Panc1 (cell line): ENCODE measurements at regions not wholly inside any gene's neighbourhood (a gene's known extent, or its start where the extent isn't known, plus 50 kb on each side); places are given as distances from the start of the nearest gene placed in this dataset.

ENCODE experiments used
- CTCF ChIP-seq: fragments of 450-650 bp; IDR thresholded peaks from 2 replicates; pipeline ENCODE4 v1.5.1; 2017; ENCODE audit warnings: mild to moderate bottlenecking
- POLR2AphosphoS5 ChIP-seq: IDR thresholded peaks from 2 replicates; pipeline ENCODE4 v1.6.1; 2012; ENCODE audit warnings: mild to moderate bottlenecking, low read depth, low read length, moderate library complexity
- TF ChIP-seq, protein P1 (sequence below), 2 experiments: IDR thresholded peaks; 2 replicates each; pipeline ENCODE4 v1.6.1; 2011 to 2012; ENCODE audit warnings: low read depth in 2 of 2, control low read depth in 1 of 2, low read length in 1 of 2, mild to moderate bottlenecking in 1 of 2, moderate library complexity in 1 of 2; ENCODE audit not compliant: insufficient read depth in 1 of 2

- TF ChIP-seq CTCF (no peak), POLR2AphosphoS5 (no peak)
- TF ChIP-seq, protein P1, sequence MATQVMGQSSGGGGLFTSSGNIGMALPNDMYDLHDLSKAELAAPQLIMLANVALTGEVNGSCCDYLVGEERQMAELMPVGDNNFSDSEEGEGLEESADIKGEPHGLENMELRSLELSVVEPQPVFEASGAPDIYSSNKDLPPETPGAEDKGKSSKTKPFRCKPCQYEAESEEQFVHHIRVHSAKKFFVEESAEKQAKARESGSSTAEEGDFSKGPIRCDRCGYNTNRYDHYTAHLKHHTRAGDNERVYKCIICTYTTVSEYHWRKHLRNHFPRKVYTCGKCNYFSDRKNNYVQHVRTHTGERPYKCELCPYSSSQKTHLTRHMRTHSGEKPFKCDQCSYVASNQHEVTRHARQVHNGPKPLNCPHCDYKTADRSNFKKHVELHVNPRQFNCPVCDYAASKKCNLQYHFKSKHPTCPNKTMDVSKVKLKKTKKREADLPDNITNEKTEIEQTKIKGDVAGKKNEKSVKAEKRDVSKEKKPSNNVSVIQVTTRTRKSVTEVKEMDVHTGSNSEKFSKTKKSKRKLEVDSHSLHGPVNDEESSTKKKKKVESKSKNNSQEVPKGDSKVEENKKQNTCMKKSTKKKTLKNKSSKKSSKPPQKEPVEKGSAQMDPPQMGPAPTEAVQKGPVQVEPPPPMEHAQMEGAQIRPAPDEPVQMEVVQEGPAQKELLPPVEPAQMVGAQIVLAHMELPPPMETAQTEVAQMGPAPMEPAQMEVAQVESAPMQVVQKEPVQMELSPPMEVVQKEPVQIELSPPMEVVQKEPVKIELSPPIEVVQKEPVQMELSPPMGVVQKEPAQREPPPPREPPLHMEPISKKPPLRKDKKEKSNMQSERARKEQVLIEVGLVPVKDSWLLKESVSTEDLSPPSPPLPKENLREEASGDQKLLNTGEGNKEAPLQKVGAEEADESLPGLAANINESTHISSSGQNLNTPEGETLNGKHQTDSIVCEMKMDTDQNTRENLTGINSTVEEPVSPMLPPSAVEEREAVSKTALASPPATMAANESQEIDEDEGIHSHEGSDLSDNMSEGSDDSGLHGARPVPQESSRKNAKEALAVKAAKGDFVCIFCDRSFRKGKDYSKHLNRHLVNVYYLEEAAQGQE (IDR thresholded peaks at IDR 0.05; ENCODE audit: insufficient read depth in 1 of 2, low read depth in 2 of 2, low read length in 1 of 2): no peak
These were observed 104.8 kb upstream of the MSX1 start for GRCh38 chr4:4754641-4755040.
